ENCODE measurements at regions not wholly inside any gene's neighbourhood (a gene's known extent, or its start where the extent isn't known, plus 50 kb on each side); places are given as distances from the start of the nearest gene placed in this dataset.

- in situ Hi-C loops (cut with MboI), result no loop called here
- no peak overlapping the region for H3K4me2 ChIP-seq (ENCODE audit: unreplicated experiment)
Measured at GRCh38 chr14:21985081-21985480, 311.5 kb upstream of the OR4E1 start.

GRCh38 chr14:21978999-21979314 is 305.3 kb upstream of the OR4E1 start:
- in situ Hi-C loops (cut with MboI), result no loop called here
- H2AFZ ChIP-seq, result no peak overlapping the region
- no peaks in the 10 kb centered on the region for H3K9me2 ChIP-seq (ENCODE audit: insufficient read depth)
- H3F3A ChIP-seq (ENCODE audit: insufficient read depth), result no peaks in the 10 kb centered on the region
- TF ChIP-seq EZH2 (IDR thresholded peaks at IDR 0.05; ENCODE audit: insufficient read depth, poor library complexity, severe bottlenecking), result no peak
- no peak for TF ChIP-seq EZH2phosphoT487 (IDR thresholded peaks at IDR 0.05; ENCODE audit: insufficient read depth, low read depth)
- no peaks in the 10 kb centered on the region for H3K4me1 ChIP-seq (ENCODE audit: insufficient read depth)
- H3K79me2 ChIP-seq (ENCODE audit: insufficient read depth), result no peaks in the 10 kb centered on the region
- no peak overlapping the region for H3K4me3 ChIP-seq
- no peak for DNase-seq
- no peak overlapping the region for H3K9ac ChIP-seq
- H3K27ac ChIP-seq, result no peak overlapping the region
- no peak overlapping the region for H3K4me2 ChIP-seq (ENCODE audit: unreplicated experiment)
- H4K20me1 ChIP-seq (ENCODE audit: insufficient read depth), result no peaks in the 10 kb centered on the region
- no peaks in the 10 kb centered on the region for H3K27me3 ChIP-seq (replicated peaks; ENCODE audit: insufficient read depth)
- H3K9me3 ChIP-seq (ENCODE audit: low read depth), result no peaks in the 10 kb centered on the region
- no peaks in the 10 kb centered on the region for H3K36me3 ChIP-seq (ENCODE audit: low read depth)
- 37 to 40% methylated on average over 5 of the region's 5 CpGs for WGBS, 2 experiments (ENCODE audit: low coverage in 1 of 2, low lambda C conversion rate in 2 of 2, missing lambda C conversion rate in 2 of 2)

More at GRCh38 chr14:21985081-21985480, 311.5 kb upstream of the OR4E1 start:
- no peaks in the 10 kb centered on the region for H4K20me1 ChIP-seq (ENCODE audit: insufficient read depth)
- no peak overlapping the region for H2AFZ ChIP-seq
- no peaks in the 10 kb centered on the region for H3K9me2 ChIP-seq (ENCODE audit: insufficient read depth)
- H3K4me1 ChIP-seq (ENCODE audit: insufficient read depth), result no peaks in the 10 kb centered on the region
- WGBS, 2 experiments (ENCODE audit: low coverage in 1 of 2, low lambda C conversion rate in 2 of 2, missing lambda C conversion rate in 2 of 2), result 0 to 3% methylated on average over 2 of the region's 2 CpGs
- H3K36me3 ChIP-seq (ENCODE audit: low read depth), result no peaks in the 10 kb centered on the region
- no peak for TF ChIP-seq EZH2phosphoT487 (IDR thresholded peaks at IDR 0.05; ENCODE audit: insufficient read depth, low read depth)
- TF ChIP-seq EZH2 (IDR thresholded peaks at IDR 0.05; ENCODE audit: insufficient read depth, poor library complexity, severe bottlenecking), result no peak
- no peak overlapping the region for H3K27ac ChIP-seq
- H3K4me3 ChIP-seq, result no peak overlapping the region
- no peaks in the 10 kb centered on the region for H3K79me2 ChIP-seq (ENCODE audit: insufficient read depth)
- no peaks in the 10 kb centered on the region for H3K27me3 ChIP-seq (replicated peaks; ENCODE audit: insufficient read depth)
- H3K9ac ChIP-seq, result no peak overlapping the region
- no peaks in the 10 kb centered on the region for H3F3A ChIP-seq (ENCODE audit: insufficient read depth)
- H3K9me3 ChIP-seq (ENCODE audit: low read depth), result no peaks in the 10 kb centered on the region
- peak; percentile 12 for DNase-seq

GRCh38 chr14:21978184-21978998 is 304.8 kb upstream of the OR4E1 start:
- no peaks in the 10 kb centered on the region for H3K9me3 ChIP-seq (ENCODE audit: low read depth)
- DNase-seq, result peak; percentile 33
- H3K4me2 ChIP-seq (ENCODE audit: unreplicated experiment), result no peak overlapping the region
- H3K9ac ChIP-seq, result no peak overlapping the region
- H3K4me3 ChIP-seq, result no peak overlapping the region
- no peaks in the 10 kb centered on the region for H3K79me2 ChIP-seq (ENCODE audit: insufficient read depth)
- H3K9me2 ChIP-seq (ENCODE audit: insufficient read depth), result no peaks in the 10 kb centered on the region
- no peaks in the 10 kb centered on the region for H3K27me3 ChIP-seq (replicated peaks; ENCODE audit: insufficient read depth)
- no peaks in the 10 kb centered on the region for H3F3A ChIP-seq (ENCODE audit: insufficient read depth)
- no peaks in the 10 kb centered on the region for H3K36me3 ChIP-seq (ENCODE audit: low read depth)
- in situ Hi-C loops (cut with MboI), result no loop called here
- H3K27ac ChIP-seq, result no peak overlapping the region
- TF ChIP-seq EZH2phosphoT487 (IDR thresholded peaks at IDR 0.05; ENCODE audit: insufficient read depth, low read depth), result no peak
- no peak for TF ChIP-seq EZH2 (IDR thresholded peaks at IDR 0.05; ENCODE audit: insufficient read depth, poor library complexity, severe bottlenecking)
- H4K20me1 ChIP-seq (ENCODE audit: insufficient read depth), result no peaks in the 10 kb centered on the region
- H2AFZ ChIP-seq, result no peak overlapping the region
- H3K4me1 ChIP-seq (ENCODE audit: insufficient read depth), result no peaks in the 10 kb centered on the region
- WGBS, 2 experiments (ENCODE audit: low coverage in 1 of 2, low lambda C conversion rate in 2 of 2, missing lambda C conversion rate in 2 of 2), result 26 to 30% methylated on average over 11 of the region's 11 CpGs

- 77 to 85% methylated on average over 2 of the region's 2 CpGs for WGBS, 2 experiments (ENCODE audit: low coverage in 1 of 2, low lambda C conversion rate in 2 of 2, missing lambda C conversion rate in 2 of 2)
Measured at GRCh38 chr14:21974741-21975140, 301.1 kb upstream of the OR4E1 start.

More at GRCh38 chr14:21974741-21975140, 301.1 kb upstream of the OR4E1 start:
- no peak overlapping the region for H3K4me3 ChIP-seq
- H3K9me3 ChIP-seq (ENCODE audit: low read depth), result no peaks in the 10 kb centered on the region
- no peaks in the 10 kb centered on the region for H3K36me3 ChIP-seq (ENCODE audit: low read depth)
- no peak overlapping the region for H2AFZ ChIP-seq
- H3K27me3 ChIP-seq (replicated peaks; ENCODE audit: insufficient read depth), result no peaks in the 10 kb centered on the region
- no peak overlapping the region for H3K9ac ChIP-seq
- TF ChIP-seq EZH2 (IDR thresholded peaks at IDR 0.05; ENCODE audit: insufficient read depth, poor library complexity, severe bottlenecking), result no peak
- H3K4me1 ChIP-seq (ENCODE audit: insufficient read depth), result no peaks in the 10 kb centered on the region
- no peaks in the 10 kb centered on the region for H3F3A ChIP-seq (ENCODE audit: insufficient read depth)
- DNase-seq, result no peak
- no peaks in the 10 kb centered on the region for H3K79me2 ChIP-seq (ENCODE audit: insufficient read depth)
- no peak overlapping the region for H3K27ac ChIP-seq
- no peak overlapping the region for H3K4me2 ChIP-seq (ENCODE audit: unreplicated experiment)
- H3K9me2 ChIP-seq (ENCODE audit: insufficient read depth), result no peaks in the 10 kb centered on the region
- in situ Hi-C loops (cut with MboI), result no loop called here
- no peaks in the 10 kb centered on the region for H4K20me1 ChIP-seq (ENCODE audit: insufficient read depth)

Measured in GM23248 (cell line).